ENCODE measurements at regions not wholly inside any gene's neighbourhood (a gene's known extent, or its start where the extent isn't known, plus 50 kb on each side); places are given as distances from the start of the nearest gene placed in this dataset.

DNA sequence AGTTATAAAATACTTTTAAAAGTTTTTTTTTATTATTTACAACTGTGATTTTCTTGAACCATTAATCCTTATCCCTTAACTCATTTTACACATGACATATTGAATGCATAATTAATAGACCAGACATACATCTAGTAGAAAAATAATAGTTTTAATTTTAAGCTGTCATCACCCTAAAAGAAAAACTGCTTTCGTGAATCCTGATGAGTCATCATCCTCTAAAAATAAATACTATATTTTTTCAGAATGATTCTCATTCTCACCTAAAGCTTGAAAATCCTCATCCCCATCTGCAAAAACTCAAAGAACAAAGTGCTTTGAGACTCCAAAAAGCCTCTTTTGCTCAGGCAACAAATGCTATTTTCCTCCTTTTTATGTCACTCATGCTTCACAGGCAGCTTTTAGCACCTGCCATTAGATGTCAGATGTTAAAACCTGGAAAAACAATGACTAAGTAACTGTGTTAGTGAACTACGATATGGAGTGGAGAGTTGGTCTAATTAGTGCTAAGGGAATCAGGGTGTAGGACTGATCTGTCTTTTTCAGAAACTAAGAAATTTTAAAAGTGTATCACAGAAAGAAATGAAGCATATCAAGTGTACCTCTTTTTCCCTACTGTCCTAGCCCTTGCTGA, 297.6 kb downstream of the TMX3 start:
- DNase-seq (ENCODE audit: low read depth): no peak
- TF ChIP-seq, protein P1, sequence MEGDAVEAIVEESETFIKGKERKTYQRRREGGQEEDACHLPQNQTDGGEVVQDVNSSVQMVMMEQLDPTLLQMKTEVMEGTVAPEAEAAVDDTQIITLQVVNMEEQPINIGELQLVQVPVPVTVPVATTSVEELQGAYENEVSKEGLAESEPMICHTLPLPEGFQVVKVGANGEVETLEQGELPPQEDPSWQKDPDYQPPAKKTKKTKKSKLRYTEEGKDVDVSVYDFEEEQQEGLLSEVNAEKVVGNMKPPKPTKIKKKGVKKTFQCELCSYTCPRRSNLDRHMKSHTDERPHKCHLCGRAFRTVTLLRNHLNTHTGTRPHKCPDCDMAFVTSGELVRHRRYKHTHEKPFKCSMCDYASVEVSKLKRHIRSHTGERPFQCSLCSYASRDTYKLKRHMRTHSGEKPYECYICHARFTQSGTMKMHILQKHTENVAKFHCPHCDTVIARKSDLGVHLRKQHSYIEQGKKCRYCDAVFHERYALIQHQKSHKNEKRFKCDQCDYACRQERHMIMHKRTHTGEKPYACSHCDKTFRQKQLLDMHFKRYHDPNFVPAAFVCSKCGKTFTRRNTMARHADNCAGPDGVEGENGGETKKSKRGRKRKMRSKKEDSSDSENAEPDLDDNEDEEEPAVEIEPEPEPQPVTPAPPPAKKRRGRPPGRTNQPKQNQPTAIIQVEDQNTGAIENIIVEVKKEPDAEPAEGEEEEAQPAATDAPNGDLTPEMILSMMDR (IDR thresholded peaks at IDR 0.05; ENCODE audit: control insufficient read depth, extremely low read depth, insufficient read depth): no peak
- no peak overlapping the region for H3K4me3 ChIP-seq (ENCODE audit: low read depth, low read length)

DNA sequence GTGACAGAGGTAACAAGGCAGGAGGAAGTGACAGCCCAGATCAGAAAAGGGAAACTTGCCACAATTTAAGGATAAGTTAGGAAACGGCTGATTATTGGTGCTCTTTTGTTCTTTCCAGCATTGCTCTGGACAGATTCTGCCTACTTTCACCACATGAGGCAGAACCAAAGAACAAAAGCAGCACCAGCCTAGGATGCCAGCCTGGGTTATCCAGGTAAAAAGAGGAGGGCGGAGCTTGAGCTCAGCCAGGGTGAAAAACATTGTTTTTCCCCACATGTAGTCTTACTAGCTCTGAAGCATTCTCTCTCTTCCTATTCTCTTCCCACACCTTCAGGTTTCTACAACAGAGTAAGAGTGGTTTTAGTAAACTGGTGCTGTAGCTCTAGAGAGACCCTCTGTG, 300.5 kb downstream of the TMX3 start:
- H3K4me3 ChIP-seq (ENCODE audit: low read depth, low read length): no peak overlapping the region
- DNase-seq (ENCODE audit: low read depth): no peak
- TF ChIP-seq, protein P1 (IDR thresholded peaks at IDR 0.05; ENCODE audit: control insufficient read depth, extremely low read depth, insufficient read depth): no peak

DNA sequence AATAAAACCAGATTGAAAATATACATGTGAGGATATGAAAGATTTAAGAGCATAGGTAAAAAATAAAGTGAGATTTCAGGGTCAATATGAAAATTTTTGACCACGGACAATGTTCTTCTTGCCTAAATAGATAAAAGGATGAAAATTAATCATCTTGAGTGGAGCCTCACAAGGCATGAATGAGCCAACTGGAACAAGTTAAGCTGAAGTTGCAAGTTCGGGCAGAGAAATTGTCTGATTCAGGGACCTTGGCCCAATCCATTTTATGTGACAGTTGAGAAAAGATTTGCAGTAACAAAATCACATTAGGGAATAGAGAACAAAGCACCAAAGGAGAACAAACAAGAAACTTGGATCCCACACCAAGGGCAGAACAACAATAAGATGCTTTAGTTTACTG, 305.3 kb downstream of the TMX3 start:
- no peak for DNase-seq (ENCODE audit: low read depth)
- TF ChIP-seq, protein P1 (IDR thresholded peaks at IDR 0.05; ENCODE audit: control insufficient read depth, extremely low read depth, insufficient read depth): no peak
- H3K4me3 ChIP-seq (ENCODE audit: low read depth, low read length): no peak overlapping the region

DNA sequence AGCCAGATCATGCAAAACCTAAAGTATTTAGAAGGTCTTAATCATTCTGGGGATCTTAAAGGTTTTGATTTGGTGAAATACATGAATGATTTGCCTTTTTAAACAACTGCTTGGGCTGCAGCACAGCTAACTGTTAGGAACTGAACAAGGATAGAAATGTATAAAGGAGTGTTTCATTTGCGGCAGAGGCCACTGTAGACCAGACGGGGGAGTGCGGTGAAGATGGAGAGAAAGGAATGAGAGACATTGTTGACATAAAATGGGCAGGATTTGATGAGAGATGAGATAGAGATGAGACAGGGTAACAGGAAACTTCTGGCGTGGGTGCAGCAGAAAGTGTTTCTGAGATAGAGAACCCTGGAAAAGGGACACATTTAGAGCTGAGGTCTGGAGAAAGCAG, 308.1 kb downstream of the TMX3 start:
- TF ChIP-seq, protein P1 (IDR thresholded peaks at IDR 0.05; ENCODE audit: control insufficient read depth, extremely low read depth, insufficient read depth): peak; percentile 62
- H3K4me3 ChIP-seq (ENCODE audit: low read depth, low read length): no peak overlapping the region
- DNase-seq (ENCODE audit: low read depth): peak; percentile 21

DNA sequence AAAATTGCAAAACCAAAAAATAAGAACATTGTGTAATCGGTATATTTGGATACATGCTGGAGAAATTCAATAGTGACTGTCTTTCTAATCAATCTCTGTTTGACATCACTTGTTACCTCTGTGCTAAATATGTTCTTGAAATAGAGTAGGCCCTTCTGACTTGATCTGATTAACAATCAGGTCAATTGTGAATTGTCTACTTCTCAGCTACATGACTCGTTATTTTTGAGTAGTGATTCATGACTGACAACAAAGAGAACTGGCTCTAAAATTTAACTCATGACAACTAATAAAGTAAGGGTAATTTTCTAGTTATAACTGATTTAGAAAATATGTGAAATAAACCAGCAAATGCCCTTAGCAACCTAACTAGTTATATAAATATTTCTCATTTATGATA, 312.1 kb downstream of the TMX3 start:
- no peak for DNase-seq (ENCODE audit: low read depth)
- TF ChIP-seq, protein P1 (IDR thresholded peaks at IDR 0.05; ENCODE audit: control insufficient read depth, extremely low read depth, insufficient read depth): no peak
- H3K4me3 ChIP-seq (ENCODE audit: low read depth, low read length): no peak overlapping the region

DNA sequence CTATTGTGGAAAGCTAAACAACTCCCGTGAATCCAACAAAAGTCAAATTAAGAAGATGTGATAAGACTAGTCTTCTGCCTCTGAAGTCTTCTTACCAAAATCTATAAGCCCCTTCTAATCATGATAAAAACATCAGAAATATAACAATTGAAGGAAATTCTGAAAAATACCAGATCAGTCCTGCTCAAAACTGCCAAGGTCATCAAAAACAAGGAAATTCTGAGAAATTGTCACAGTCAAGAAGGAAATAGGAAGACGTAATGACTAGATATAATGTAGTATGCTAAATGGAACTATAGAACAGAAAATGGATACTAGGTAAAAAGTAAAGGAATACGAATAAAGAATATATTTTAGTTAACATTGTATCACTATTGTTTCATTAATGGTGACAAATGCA, 314.0 kb downstream of the TMX3 start:
- DNase-seq (ENCODE audit: low read depth): no peak
- TF ChIP-seq, protein P1 (IDR thresholded peaks at IDR 0.05; ENCODE audit: control insufficient read depth, extremely low read depth, insufficient read depth): no peak
- H3K4me3 ChIP-seq (ENCODE audit: low read depth, low read length): no peak overlapping the region

DNA sequence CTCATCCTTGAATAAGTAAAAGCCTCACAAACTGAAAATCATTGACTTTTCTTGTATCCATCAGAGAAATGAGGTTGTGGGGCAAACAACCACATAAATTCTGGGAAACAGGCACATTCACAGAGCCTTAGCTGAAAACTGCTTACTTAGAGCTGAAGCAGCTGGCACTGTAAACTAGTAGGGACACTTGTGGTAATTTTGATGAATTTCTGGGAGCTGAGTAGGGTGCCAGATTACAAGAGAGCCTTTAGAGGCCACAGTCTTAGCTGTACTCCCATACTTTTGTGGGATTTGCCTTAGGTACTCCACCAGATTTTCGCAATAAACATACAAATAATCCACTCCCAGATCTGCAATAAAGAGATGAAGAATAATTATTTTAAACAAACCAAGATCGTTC, 315.2 kb downstream of the TMX3 start:
- DNase-seq (ENCODE audit: low read depth): no peak
- TF ChIP-seq, protein P1 (IDR thresholded peaks at IDR 0.05; ENCODE audit: control insufficient read depth, extremely low read depth, insufficient read depth): no peak

More for the DNA sequence above, 315.2 kb downstream of the TMX3 start:
- no peak overlapping the region for H3K4me3 ChIP-seq (ENCODE audit: low read depth, low read length)
